ENCODE measurements at regions not wholly inside any gene's neighbourhood (a gene's known extent, or its start where the extent isn't known, plus 50 kb on each side); places are given as distances from the start of the nearest gene placed in this dataset.

GRCh38 chr13:39254601-39255000 is 216.3 kb downstream of the NHLRC3 start:
- TF ChIP-seq, protein P1, sequence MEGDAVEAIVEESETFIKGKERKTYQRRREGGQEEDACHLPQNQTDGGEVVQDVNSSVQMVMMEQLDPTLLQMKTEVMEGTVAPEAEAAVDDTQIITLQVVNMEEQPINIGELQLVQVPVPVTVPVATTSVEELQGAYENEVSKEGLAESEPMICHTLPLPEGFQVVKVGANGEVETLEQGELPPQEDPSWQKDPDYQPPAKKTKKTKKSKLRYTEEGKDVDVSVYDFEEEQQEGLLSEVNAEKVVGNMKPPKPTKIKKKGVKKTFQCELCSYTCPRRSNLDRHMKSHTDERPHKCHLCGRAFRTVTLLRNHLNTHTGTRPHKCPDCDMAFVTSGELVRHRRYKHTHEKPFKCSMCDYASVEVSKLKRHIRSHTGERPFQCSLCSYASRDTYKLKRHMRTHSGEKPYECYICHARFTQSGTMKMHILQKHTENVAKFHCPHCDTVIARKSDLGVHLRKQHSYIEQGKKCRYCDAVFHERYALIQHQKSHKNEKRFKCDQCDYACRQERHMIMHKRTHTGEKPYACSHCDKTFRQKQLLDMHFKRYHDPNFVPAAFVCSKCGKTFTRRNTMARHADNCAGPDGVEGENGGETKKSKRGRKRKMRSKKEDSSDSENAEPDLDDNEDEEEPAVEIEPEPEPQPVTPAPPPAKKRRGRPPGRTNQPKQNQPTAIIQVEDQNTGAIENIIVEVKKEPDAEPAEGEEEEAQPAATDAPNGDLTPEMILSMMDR (IDR thresholded peaks at IDR 0.05) = no peak
- TF ChIP-seq ZFX (IDR thresholded peaks at IDR 0.05; ENCODE audit: borderline replicate concordance) = no peak
